ENCODE measurements at regions not wholly inside any gene's neighbourhood (a gene's known extent, or its start where the extent isn't known, plus 50 kb on each side); places are given as distances from the start of the nearest gene placed in this dataset.
"Not testable (repeated sequence)": the region's sequence is repeated elsewhere in the genome, so short reads cannot be mapped to it uniquely, and the experiment has no call there.

DNA sequence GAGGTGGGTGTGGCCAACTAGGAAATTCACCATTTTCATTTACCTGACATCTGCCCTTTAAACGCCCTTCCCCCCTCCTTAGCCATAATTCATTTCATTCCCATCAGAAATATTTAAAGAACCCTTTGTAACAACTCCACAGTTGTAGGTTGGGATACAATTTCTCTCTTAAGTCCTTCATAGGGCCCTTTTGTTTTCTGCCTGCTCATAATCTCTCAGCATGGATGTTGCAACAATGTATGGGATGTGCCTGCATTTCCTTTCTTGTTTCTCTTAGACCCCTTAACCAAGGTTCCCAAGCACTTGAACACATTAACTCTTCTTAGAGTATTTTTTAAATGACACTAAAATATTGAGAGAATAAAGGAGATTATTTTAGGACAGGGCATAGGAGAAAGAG is 51.7 kb upstream of the MYO10 start:
- Histone ChIP-seq H3K9me3 (ENCODE audit: control insufficient read depth, low read length) (no peaks in the 10 kb centered on the region), H3K79me2 (no peaks in the 10 kb centered on the region), H3K36me3 (ENCODE audit: control insufficient read depth, insufficient read depth, low read length) (no peaks in the 10 kb centered on the region), H3K9ac (no peak overlapping the region), H3K4me3 (ENCODE audit: low read depth, low read length) (no peak overlapping the region), H3K4me1 (no peaks in the 10 kb centered on the region), H3K27ac (no peak overlapping the region), H3K27me3 (ENCODE audit: control insufficient read depth, insufficient read depth, low read length) (no peaks in the 10 kb centered on the region), H3K4me2 (ENCODE audit: low read length) (no peak overlapping the region), H2AFZ (no peak overlapping the region)
- TF ChIP-seq, protein P1, sequence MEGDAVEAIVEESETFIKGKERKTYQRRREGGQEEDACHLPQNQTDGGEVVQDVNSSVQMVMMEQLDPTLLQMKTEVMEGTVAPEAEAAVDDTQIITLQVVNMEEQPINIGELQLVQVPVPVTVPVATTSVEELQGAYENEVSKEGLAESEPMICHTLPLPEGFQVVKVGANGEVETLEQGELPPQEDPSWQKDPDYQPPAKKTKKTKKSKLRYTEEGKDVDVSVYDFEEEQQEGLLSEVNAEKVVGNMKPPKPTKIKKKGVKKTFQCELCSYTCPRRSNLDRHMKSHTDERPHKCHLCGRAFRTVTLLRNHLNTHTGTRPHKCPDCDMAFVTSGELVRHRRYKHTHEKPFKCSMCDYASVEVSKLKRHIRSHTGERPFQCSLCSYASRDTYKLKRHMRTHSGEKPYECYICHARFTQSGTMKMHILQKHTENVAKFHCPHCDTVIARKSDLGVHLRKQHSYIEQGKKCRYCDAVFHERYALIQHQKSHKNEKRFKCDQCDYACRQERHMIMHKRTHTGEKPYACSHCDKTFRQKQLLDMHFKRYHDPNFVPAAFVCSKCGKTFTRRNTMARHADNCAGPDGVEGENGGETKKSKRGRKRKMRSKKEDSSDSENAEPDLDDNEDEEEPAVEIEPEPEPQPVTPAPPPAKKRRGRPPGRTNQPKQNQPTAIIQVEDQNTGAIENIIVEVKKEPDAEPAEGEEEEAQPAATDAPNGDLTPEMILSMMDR (IDR thresholded peaks at IDR 0.05) = no peak

- not testable (repeated sequence) for H3K4me3 ChIP-seq (ENCODE audit: low read depth, low read length); H2AFZ ChIP-seq
These were observed 54.9 kb upstream of the MYO10 start for GRCh38 chr5:16990817-16991520.

DNA sequence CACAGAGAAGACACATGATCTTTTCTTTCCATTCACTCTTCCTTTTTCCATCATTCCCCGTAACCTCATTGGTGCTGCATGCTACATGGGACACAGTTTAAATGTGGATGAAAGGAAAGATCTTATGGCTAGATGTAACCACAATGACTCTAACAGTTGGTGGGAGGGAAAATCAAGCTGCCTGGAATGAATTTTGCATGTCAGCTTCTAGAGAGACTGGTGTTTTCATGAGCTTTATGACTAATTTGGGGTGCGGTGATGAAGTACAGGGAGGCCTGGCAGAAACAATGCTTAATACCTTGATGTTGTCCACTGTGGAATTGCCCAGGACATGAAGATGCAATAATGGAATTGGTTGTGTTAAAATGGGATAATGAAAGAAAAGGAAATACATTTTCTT is 55.9 kb upstream of the MYO10 start:
- Histone ChIP-seq H3K4me2 (ENCODE audit: low read length) (no peak overlapping the region), H2AFZ (no peak overlapping the region), H3K79me2 (no peaks in the 10 kb centered on the region), H3K27me3 (ENCODE audit: control insufficient read depth, insufficient read depth, low read length) (no peaks in the 10 kb centered on the region), H3K9me3 (ENCODE audit: control insufficient read depth, low read length) (no peaks in the 10 kb centered on the region), H3K4me3 (ENCODE audit: low read depth, low read length) (no peak overlapping the region), H3K27ac (no peak overlapping the region), H3K4me1 (no peaks in the 10 kb centered on the region), H3K9ac (no peak overlapping the region), H3K36me3 (ENCODE audit: control insufficient read depth, insufficient read depth, low read length) (no peaks in the 10 kb centered on the region)
- TF ChIP-seq, protein P1 (IDR thresholded peaks at IDR 0.05) = no peak

More at GRCh38 chr5:16990817-16991520, 54.9 kb upstream of the MYO10 start:
- H3K27me3 ChIP-seq (ENCODE audit: control insufficient read depth, insufficient read depth, low read length); H3K36me3 ChIP-seq (ENCODE audit: control insufficient read depth, insufficient read depth, low read length); H3K9ac ChIP-seq; H3K27ac ChIP-seq; H3K9me3 ChIP-seq (ENCODE audit: control insufficient read depth, low read length); H3K4me1 ChIP-seq; H3K79me2 ChIP-seq; H3K4me2 ChIP-seq (ENCODE audit: low read length): not testable (repeated sequence)

GRCh38 chr5:16992444-16992843 is 56.4 kb upstream of the MYO10 start:
- no peak overlapping the region for H3K4me2 ChIP-seq (ENCODE audit: low read length)
- no peak overlapping the region for H3K9ac ChIP-seq
- H3K4me3 ChIP-seq (ENCODE audit: low read depth, low read length) = no peak overlapping the region
- H2AFZ ChIP-seq = no peak overlapping the region
- H3K4me1 ChIP-seq = no peaks in the 10 kb centered on the region
- H3K9me3 ChIP-seq (ENCODE audit: control insufficient read depth, low read length) = no peaks in the 10 kb centered on the region
- no peak overlapping the region for H3K27ac ChIP-seq
- H3K79me2 ChIP-seq = no peaks in the 10 kb centered on the region
- no peaks in the 10 kb centered on the region for H3K27me3 ChIP-seq (ENCODE audit: control insufficient read depth, insufficient read depth, low read length)
- no peaks in the 10 kb centered on the region for H3K36me3 ChIP-seq (ENCODE audit: control insufficient read depth, insufficient read depth, low read length)
- TF ChIP-seq, protein P1 (IDR thresholded peaks at IDR 0.05) = no peak

DNA sequence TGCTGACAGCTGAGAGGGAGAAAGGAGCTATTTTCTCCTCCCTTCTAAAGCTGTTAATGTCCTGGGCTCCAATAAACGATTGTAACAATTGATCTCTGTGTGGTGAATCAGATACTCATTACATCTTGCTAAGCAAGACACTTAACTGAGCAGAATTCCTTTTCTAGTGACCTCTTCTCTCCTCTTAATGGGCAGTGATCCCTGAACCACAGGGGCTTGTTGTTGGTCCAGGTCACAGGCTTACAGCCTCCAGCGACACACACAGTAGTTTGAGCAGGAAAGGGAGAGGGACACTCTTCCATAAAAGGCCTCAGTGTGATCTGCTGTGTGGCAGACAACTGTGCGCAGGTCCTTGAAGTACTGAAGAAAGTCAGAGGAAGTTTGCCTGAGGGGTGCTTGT is 58.5 kb upstream of the MYO10 start:
- Histone ChIP-seq H3K36me3 (ENCODE audit: control insufficient read depth, insufficient read depth, low read length) (no peaks in the 10 kb centered on the region), H3K79me2 (no peaks in the 10 kb centered on the region), H3K27ac (no peak overlapping the region), H3K9ac (no peak overlapping the region), H3K9me3 (ENCODE audit: control insufficient read depth, low read length) (no peaks in the 10 kb centered on the region), H3K4me2 (ENCODE audit: low read length) (no peak overlapping the region), H3K4me1 (no peaks in the 10 kb centered on the region), H3K4me3 (ENCODE audit: low read depth, low read length) (no peak overlapping the region), H3K27me3 (ENCODE audit: control insufficient read depth, insufficient read depth, low read length) (no peaks in the 10 kb centered on the region), H2AFZ (no peak overlapping the region)
- TF ChIP-seq, protein P1 (IDR thresholded peaks at IDR 0.05) = no peak

Data from parathyroid adenoma (tissue), 2 donors.